ENCODE measurements at regions not wholly inside any gene's neighbourhood (a gene's known extent, or its start where the extent isn't known, plus 50 kb on each side); places are given as distances from the start of the nearest gene placed in this dataset.
"Not testable (repeated sequence)": the region's sequence is repeated elsewhere in the genome, so short reads cannot be mapped to it uniquely, and the experiment has no call there.

DNA sequence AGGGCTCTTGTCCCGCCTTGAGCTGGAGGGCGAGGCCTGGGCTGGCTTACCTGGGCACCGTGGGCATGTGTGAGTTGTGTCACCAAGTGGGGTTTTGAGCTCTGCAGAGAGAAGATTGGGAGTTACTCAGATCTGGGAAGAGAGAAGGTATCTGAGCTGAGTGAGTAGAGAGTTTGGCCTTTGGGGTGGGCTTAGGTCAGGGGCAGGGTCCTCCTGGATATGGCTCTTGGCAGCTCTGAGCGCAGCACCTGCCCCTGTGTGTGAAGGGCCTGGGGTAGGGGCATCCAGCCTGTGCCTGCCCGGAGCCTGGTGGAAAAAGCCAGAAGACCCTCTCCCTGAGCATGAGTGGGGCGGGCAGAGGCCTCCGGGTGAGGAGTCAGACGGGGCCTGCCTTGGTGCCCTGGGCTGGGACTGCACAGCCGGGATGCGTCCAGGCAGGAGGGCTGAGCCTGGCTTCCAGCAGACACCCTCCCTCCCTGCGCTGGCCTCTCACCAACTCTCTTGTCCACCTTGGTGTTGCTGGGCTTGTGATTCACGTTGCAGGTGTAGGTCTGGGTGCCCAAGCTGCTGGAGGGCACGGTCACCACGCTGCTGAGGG, 244.3 kb downstream of the TMEM121 start:
- not testable (repeated sequence) for TF ChIP-seq JUN (IDR thresholded peaks at IDR 0.05); EHMT2 (IDR thresholded peaks at IDR 0.05; ENCODE audit: low read depth); CHD2 (IDR thresholded peaks at IDR 0.05; ENCODE audit: low read length, partially characterized antibody); RFX5 (IDR thresholded peaks at IDR 0.05); HOXB5 (CRISPR knock-in tag; IDR thresholded peaks at IDR 0.05); HEYL (CRISPR knock-in tag; IDR thresholded peaks at IDR 0.05); FOSL2 (IDR thresholded peaks at IDR 0.05); FOSL2 (CRISPR knock-in tag; IDR thresholded peaks at IDR 0.05); EP300 (IDR thresholded peaks at IDR 0.05); CBX2 (IDR thresholded peaks at IDR 0.05; ENCODE audit: borderline replicate concordance, low read depth)
- TF ChIP-seq, protein P1, sequence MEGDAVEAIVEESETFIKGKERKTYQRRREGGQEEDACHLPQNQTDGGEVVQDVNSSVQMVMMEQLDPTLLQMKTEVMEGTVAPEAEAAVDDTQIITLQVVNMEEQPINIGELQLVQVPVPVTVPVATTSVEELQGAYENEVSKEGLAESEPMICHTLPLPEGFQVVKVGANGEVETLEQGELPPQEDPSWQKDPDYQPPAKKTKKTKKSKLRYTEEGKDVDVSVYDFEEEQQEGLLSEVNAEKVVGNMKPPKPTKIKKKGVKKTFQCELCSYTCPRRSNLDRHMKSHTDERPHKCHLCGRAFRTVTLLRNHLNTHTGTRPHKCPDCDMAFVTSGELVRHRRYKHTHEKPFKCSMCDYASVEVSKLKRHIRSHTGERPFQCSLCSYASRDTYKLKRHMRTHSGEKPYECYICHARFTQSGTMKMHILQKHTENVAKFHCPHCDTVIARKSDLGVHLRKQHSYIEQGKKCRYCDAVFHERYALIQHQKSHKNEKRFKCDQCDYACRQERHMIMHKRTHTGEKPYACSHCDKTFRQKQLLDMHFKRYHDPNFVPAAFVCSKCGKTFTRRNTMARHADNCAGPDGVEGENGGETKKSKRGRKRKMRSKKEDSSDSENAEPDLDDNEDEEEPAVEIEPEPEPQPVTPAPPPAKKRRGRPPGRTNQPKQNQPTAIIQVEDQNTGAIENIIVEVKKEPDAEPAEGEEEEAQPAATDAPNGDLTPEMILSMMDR (IDR thresholded peaks at IDR 0.05) = not testable (repeated sequence)
- TF ChIP-seq, protein P2, sequence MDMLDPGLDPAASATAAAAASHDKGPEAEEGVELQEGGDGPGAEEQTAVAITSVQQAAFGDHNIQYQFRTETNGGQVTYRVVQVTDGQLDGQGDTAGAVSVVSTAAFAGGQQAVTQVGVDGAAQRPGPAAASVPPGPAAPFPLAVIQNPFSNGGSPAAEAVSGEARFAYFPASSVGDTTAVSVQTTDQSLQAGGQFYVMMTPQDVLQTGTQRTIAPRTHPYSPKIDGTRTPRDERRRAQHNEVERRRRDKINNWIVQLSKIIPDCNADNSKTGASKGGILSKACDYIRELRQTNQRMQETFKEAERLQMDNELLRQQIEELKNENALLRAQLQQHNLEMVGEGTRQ (IDR thresholded peaks at IDR 0.05) = not testable (repeated sequence)
- TF ChIP-seq, protein P3, sequence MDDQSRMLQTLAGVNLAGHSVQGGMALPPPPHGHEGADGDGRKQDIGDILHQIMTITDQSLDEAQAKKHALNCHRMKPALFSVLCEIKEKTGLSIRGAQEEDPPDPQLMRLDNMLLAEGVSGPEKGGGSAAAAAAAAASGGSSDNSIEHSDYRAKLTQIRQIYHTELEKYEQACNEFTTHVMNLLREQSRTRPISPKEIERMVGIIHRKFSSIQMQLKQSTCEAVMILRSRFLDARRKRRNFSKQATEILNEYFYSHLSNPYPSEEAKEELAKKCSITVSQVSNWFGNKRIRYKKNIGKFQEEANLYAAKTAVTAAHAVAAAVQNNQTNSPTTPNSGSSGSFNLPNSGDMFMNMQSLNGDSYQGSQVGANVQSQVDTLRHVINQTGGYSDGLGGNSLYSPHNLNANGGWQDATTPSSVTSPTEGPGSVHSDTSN (IDR thresholded peaks at IDR 0.05) = not testable (repeated sequence)
- TF ChIP-seq, protein P4, sequence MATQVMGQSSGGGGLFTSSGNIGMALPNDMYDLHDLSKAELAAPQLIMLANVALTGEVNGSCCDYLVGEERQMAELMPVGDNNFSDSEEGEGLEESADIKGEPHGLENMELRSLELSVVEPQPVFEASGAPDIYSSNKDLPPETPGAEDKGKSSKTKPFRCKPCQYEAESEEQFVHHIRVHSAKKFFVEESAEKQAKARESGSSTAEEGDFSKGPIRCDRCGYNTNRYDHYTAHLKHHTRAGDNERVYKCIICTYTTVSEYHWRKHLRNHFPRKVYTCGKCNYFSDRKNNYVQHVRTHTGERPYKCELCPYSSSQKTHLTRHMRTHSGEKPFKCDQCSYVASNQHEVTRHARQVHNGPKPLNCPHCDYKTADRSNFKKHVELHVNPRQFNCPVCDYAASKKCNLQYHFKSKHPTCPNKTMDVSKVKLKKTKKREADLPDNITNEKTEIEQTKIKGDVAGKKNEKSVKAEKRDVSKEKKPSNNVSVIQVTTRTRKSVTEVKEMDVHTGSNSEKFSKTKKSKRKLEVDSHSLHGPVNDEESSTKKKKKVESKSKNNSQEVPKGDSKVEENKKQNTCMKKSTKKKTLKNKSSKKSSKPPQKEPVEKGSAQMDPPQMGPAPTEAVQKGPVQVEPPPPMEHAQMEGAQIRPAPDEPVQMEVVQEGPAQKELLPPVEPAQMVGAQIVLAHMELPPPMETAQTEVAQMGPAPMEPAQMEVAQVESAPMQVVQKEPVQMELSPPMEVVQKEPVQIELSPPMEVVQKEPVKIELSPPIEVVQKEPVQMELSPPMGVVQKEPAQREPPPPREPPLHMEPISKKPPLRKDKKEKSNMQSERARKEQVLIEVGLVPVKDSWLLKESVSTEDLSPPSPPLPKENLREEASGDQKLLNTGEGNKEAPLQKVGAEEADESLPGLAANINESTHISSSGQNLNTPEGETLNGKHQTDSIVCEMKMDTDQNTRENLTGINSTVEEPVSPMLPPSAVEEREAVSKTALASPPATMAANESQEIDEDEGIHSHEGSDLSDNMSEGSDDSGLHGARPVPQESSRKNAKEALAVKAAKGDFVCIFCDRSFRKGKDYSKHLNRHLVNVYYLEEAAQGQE (IDR thresholded peaks at IDR 0.05) = not testable (repeated sequence)
